Sigmoid colon (tissue), 4 donors: ENCODE measurements at regions not wholly inside any gene's neighbourhood (a gene's known extent, or its start where the extent isn't known, plus 50 kb on each side); places are given as distances from the start of the nearest gene placed in this dataset.

ENCODE experiments used
- EP300 ChIP-seq, 4 donors: sonication (generic); formaldehyde crosslinking; IDR thresholded peaks; one replicate each; pipeline ENCODE4 v1.6.1; 2017; ENCODE audit warnings: antibody characterized with exemption in 4 of 4
- POLR2A ChIP-seq, 2 donors: fragments of 450-650 bp; IDR thresholded peaks; one replicate each; pipeline ENCODE4 v1.6.1; 2016; ENCODE audit warnings: antibody characterized with exemption in 2 of 2, mild to moderate bottlenecking in 2 of 2, moderate library complexity in 2 of 2
- POLR2AphosphoS5 ChIP-seq, 4 donors: sonication (generic); formaldehyde crosslinking; IDR thresholded peaks; one replicate each; pipeline ENCODE4 v1.6.1; 2017; ENCODE audit warnings: antibody characterized with exemption in 4 of 4
- TF ChIP-seq, protein P1 (sequence below), 4 experiments: fragments of 450-650 bp in 3 of 4; fragments of 200-600 bp in 1 of 4; IDR thresholded peaks; one replicate each; pipeline ENCODE4 v1.5.1; 2016 to 2019; ENCODE audit warnings: antibody characterized with exemption in 4 of 4, mild to moderate bottlenecking in 3 of 4, moderate library complexity in 2 of 4

DNA sequence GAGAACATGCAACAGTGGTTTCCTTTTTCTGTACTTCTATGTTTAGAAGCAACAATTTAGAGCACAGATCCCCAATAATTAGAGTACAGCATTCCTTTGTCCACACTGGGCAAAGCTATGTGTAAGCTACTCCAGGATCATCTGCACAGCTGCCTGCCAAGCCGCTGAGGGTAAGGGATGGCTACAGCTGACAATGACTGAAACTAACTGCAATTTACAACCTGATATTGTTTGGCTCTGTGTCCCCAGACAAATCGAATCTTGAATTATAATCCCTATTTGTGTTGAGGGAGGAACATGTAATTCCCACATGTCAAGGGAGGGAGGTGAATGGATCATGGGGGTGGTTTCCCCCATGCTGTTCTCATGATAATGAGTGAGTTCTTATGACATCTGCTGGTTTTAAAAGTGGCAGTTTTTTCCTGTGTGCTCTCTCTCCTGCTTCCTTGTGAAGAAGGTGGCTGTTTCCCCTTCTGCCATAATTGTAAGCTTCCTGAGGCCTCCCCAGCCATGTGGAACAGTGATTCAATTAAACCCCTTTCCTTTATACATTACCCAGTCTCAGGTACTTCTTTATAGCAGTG is 54.8 kb upstream of the TNFSF10 start:
- TF ChIP-seq, protein P1, sequence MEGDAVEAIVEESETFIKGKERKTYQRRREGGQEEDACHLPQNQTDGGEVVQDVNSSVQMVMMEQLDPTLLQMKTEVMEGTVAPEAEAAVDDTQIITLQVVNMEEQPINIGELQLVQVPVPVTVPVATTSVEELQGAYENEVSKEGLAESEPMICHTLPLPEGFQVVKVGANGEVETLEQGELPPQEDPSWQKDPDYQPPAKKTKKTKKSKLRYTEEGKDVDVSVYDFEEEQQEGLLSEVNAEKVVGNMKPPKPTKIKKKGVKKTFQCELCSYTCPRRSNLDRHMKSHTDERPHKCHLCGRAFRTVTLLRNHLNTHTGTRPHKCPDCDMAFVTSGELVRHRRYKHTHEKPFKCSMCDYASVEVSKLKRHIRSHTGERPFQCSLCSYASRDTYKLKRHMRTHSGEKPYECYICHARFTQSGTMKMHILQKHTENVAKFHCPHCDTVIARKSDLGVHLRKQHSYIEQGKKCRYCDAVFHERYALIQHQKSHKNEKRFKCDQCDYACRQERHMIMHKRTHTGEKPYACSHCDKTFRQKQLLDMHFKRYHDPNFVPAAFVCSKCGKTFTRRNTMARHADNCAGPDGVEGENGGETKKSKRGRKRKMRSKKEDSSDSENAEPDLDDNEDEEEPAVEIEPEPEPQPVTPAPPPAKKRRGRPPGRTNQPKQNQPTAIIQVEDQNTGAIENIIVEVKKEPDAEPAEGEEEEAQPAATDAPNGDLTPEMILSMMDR (IDR thresholded peaks at IDR 0.05), result no peak
- no peak for TF ChIP-seq EP300 (IDR thresholded peaks at IDR 0.05)
- TF ChIP-seq POLR2A (IDR thresholded peaks at IDR 0.05), result no peak
- no peak for TF ChIP-seq POLR2AphosphoS5 (IDR thresholded peaks at IDR 0.05)
